ENCODE measurements at regions not wholly inside any gene's neighbourhood (a gene's known extent, or its start where the extent isn't known, plus 50 kb on each side); places are given as distances from the start of the nearest gene placed in this dataset.

GRCh38 chr17:83149029-83149725 lies 69.8 kb downstream of the METRNL start:
- no peak for TF ChIP-seq CTCF (IDR thresholded peaks at IDR 0.05; ENCODE audit: insufficient read depth, low read depth, low read length, missing control alignments)
- DNase-seq (ENCODE audit: low read depth) = no peak
- H3K4me3 ChIP-seq (ENCODE audit: low read depth, low read length) = no peak overlapping the region

- H3K4me3 ChIP-seq (ENCODE audit: low read depth, low read length) = no peak overlapping the region
- TF ChIP-seq CTCF (IDR thresholded peaks at IDR 0.05; ENCODE audit: insufficient read depth, low read depth, low read length, missing control alignments) = no peak
- no peak for DNase-seq (ENCODE audit: low read depth)
Measured at GRCh38 chr17:83149761-83150251, 70.4 kb downstream of the METRNL start.

GRCh38 chr17:83150369-83151055 lies 71.1 kb downstream of the METRNL start:
- H3K4me3 ChIP-seq (ENCODE audit: low read depth, low read length) = no peak overlapping the region
- DNase-seq (ENCODE audit: low read depth) = no peak
- no peak for TF ChIP-seq CTCF (IDR thresholded peaks at IDR 0.05; ENCODE audit: insufficient read depth, low read depth, low read length, missing control alignments)

GRCh38 chr17:83151056-83151441 lies 71.6 kb downstream of the METRNL start:
- no peak for TF ChIP-seq CTCF (IDR thresholded peaks at IDR 0.05; ENCODE audit: insufficient read depth, low read depth, low read length, missing control alignments)
- no peak overlapping the region for H3K4me3 ChIP-seq (ENCODE audit: low read depth, low read length)
- no peak for DNase-seq (ENCODE audit: low read depth)

GRCh38 chr17:83151442-83152226 lies 72.2 kb downstream of the METRNL start:
- DNase-seq (ENCODE audit: low read depth) = no peak
- TF ChIP-seq CTCF (IDR thresholded peaks at IDR 0.05; ENCODE audit: insufficient read depth, low read depth, low read length, missing control alignments) = no peak
- no peak overlapping the region for H3K4me3 ChIP-seq (ENCODE audit: low read depth, low read length)

GRCh38 chr17:83152227-83152744 lies 72.9 kb downstream of the METRNL start:
- DNase-seq (ENCODE audit: low read depth) = no peak
- H3K4me3 ChIP-seq (ENCODE audit: low read depth, low read length) = no peak overlapping the region
- no peak for TF ChIP-seq CTCF (IDR thresholded peaks at IDR 0.05; ENCODE audit: insufficient read depth, low read depth, low read length, missing control alignments)

All from GM12865 (cell line).